Keratinocyte (primary cell): ENCODE measurements at regions not wholly inside any gene's neighbourhood (a gene's known extent, or its start where the extent isn't known, plus 50 kb on each side); places are given as distances from the start of the nearest gene placed in this dataset.

Source experiments
- DNase-seq: peaks from one replicate; pipeline ENCODE4 v3.0.0-alpha.2; 2011; ENCODE audit warnings: low read depth, missing footprints, low spot score
- FAIRE-seq: peaks from 2 replicates; lab custom pipeline; 2011; peaks lifted over from hg19 to GRCh38; lab: Jason Lieb, UNC
- H2AFZ ChIP-seq: 2 replicates; pipeline ENCODE4 v1.6.0; 2012; ENCODE audit warnings: low read length, control low read depth, inconsistent platforms; ENCODE audit not compliant: control insufficient read depth
- H3K27ac ChIP-seq: 2 replicates; pipeline ENCODE4 v1.5.1; 2011; ENCODE audit warnings: low read length; ENCODE audit not compliant: control insufficient read depth, insufficient read depth
- H3K27me3 ChIP-seq: 3 replicates; pipeline ENCODE4 v1.6.0; 2011; ENCODE audit warnings: low read length; ENCODE audit not compliant: control insufficient read depth, insufficient read depth; ENCODE audit errors: extremely low read depth
- H3K36me3 ChIP-seq, 2 experiments: 2 replicates in 1 of 2; 3 replicates in 1 of 2; pipeline ENCODE4 v1.5.1; 2011; ENCODE audit warnings: low read length in 2 of 2, mild to moderate bottlenecking in 1 of 2; ENCODE audit not compliant: control insufficient read depth in 2 of 2, insufficient read depth in 2 of 2; ENCODE audit errors: extremely low read depth in 1 of 2
- H3K4me1 ChIP-seq: 3 replicates; pipeline ENCODE4 v1.5.1; 2011; ENCODE audit warnings: low read length; ENCODE audit not compliant: control insufficient read depth, insufficient read depth; ENCODE audit errors: extremely low read depth
- H3K4me2 ChIP-seq: 3 replicates; pipeline ENCODE4 v1.6.0; 2011; ENCODE audit warnings: low read depth, low read length; ENCODE audit not compliant: control insufficient read depth, insufficient read depth; ENCODE audit errors: extremely low read depth
- H3K4me3 ChIP-seq, 3 experiments: fragments of 200-600 bp in 1 of 3; sonication (generic) in 1 of 3; 2 replicates in 2 of 3; 3 replicates in 1 of 3; pipeline ENCODE4 v1.5.1; 2011 to 2016; ENCODE audit warnings: low read length in 3 of 3, mild to moderate bottlenecking in 3 of 3, control low read depth in 2 of 3, inconsistent platforms in 1 of 3, low read depth in 1 of 3, mixed read lengths in 1 of 3, mixed run types in 1 of 3, moderate library complexity in 1 of 3; ENCODE audit not compliant: control insufficient read depth in 2 of 3, insufficient read depth in 2 of 3; ENCODE audit errors: extremely low read depth in 1 of 3
- H3K79me2 ChIP-seq: 2 replicates; pipeline ENCODE4 v1.6.0; 2012; ENCODE audit warnings: low read length; ENCODE audit not compliant: control insufficient read depth, insufficient read depth
- H3K9ac ChIP-seq: 3 replicates; pipeline ENCODE4 v1.6.0; 2011; ENCODE audit warnings: low read length; ENCODE audit not compliant: control insufficient read depth, insufficient read depth; ENCODE audit errors: extremely low read depth
- H3K9me1 ChIP-seq: 3 replicates; pipeline ENCODE4 v1.6.0; 2011; ENCODE audit warnings: low read length; ENCODE audit not compliant: control insufficient read depth, insufficient read depth; ENCODE audit errors: extremely low read depth
- H3K9me3 ChIP-seq: 2 replicates; pipeline ENCODE4 v1.5.1; 2012; ENCODE audit warnings: low read depth, low read length; ENCODE audit not compliant: control insufficient read depth
- H4K20me1 ChIP-seq: 3 replicates; pipeline ENCODE4 v1.6.0; 2011; ENCODE audit warnings: low read length; ENCODE audit not compliant: control insufficient read depth, insufficient read depth; ENCODE audit errors: extremely low read depth
- EZH2 ChIP-seq: IDR thresholded peaks from one replicate; pipeline ENCODE4 v1.6.1; 2012; ENCODE audit warnings: inconsistent platforms, mild to moderate bottlenecking, low read length, moderate library complexity
- dilution Hi-C: fragments of 300-500 bp; cut with MboI; formaldehyde crosslinking; loops from one replicate; pipeline ENCODE4 v1.7.0; 2020; ENCODE audit warnings: low sequenced_read_pairs; ENCODE audit not compliant: extremely low pct_ligation_motif_present
- TF ChIP-seq, protein P1 (sequence below), 3 experiments: IDR thresholded peaks in 1 of 3; conservative IDR thresholded peaks in 1 of 3; optimal IDR thresholded peaks in 1 of 3; 2 replicates in 2 of 3; 3 replicates in 1 of 3; pipeline versions ENCODE3 to v1.5.1; 2011; ENCODE audit warnings: low read length in 3 of 3, mild to moderate bottlenecking in 3 of 3, moderate library complexity in 2 of 3, control low read depth in 1 of 3, inconsistent platforms in 1 of 3; ENCODE audit not compliant: insufficient read depth in 2 of 3; ENCODE audit errors: extremely low read depth in 1 of 3

DNA sequence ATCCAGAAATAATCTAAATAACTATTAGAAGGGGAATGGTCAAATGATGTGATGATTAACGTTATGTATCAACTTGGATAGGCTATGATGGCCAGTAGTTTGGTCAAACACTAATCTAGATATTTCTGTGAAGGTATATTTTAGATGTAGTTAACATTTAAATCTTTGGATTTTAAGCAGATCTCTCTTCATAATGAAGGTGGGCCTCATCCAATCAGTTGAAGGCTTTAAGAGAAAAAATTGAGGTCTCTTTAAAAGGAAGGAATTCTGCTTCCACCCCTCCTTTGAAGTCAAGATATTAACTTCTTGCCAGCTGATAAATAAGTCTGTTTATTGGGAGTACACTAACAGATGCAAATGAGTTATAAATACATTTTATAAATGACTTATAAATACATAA, 760.0 kb upstream of the SLC35B3 start:
- no peaks in the 10 kb centered on the region for H3K9me3 ChIP-seq
- no peak overlapping the region for H3K9ac ChIP-seq
- no peak overlapping the region for H3K4me3 ChIP-seq
- no peaks in the 10 kb centered on the region for H3K79me2 ChIP-seq
- DNase-seq (no peak), FAIRE-seq (no peak)
- dilution Hi-C loops = no loop called here
- no peak overlapping the region for H2AFZ ChIP-seq
- H4K20me1 ChIP-seq = no peaks in the 10 kb centered on the region
- no peaks in the 10 kb centered on the region for H3K27me3 ChIP-seq
- H3K27ac ChIP-seq = no peak overlapping the region
- peaks cover 7% of the 10 kb centered on the region for H3K4me1 ChIP-seq
- no peaks in the 10 kb centered on the region for H3K36me3 ChIP-seq
- no peak for TF ChIP-seq EZH2
- TF ChIP-seq, protein P1, sequence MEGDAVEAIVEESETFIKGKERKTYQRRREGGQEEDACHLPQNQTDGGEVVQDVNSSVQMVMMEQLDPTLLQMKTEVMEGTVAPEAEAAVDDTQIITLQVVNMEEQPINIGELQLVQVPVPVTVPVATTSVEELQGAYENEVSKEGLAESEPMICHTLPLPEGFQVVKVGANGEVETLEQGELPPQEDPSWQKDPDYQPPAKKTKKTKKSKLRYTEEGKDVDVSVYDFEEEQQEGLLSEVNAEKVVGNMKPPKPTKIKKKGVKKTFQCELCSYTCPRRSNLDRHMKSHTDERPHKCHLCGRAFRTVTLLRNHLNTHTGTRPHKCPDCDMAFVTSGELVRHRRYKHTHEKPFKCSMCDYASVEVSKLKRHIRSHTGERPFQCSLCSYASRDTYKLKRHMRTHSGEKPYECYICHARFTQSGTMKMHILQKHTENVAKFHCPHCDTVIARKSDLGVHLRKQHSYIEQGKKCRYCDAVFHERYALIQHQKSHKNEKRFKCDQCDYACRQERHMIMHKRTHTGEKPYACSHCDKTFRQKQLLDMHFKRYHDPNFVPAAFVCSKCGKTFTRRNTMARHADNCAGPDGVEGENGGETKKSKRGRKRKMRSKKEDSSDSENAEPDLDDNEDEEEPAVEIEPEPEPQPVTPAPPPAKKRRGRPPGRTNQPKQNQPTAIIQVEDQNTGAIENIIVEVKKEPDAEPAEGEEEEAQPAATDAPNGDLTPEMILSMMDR (optimal IDR thresholded peaks at IDR 0.05 in 1 of 3, IDR thresholded peaks at IDR 0.05 in 1 of 3, conservative IDR thresholded peaks at IDR 0.05 in 1 of 3; ENCODE audit: extremely low read depth in 1 of 3, insufficient read depth in 2 of 3, low read length in 3 of 3) = no peak
- H3K4me2 ChIP-seq = no peak overlapping the region
- no peaks in the 10 kb centered on the region for H3K9me1 ChIP-seq

DNA sequence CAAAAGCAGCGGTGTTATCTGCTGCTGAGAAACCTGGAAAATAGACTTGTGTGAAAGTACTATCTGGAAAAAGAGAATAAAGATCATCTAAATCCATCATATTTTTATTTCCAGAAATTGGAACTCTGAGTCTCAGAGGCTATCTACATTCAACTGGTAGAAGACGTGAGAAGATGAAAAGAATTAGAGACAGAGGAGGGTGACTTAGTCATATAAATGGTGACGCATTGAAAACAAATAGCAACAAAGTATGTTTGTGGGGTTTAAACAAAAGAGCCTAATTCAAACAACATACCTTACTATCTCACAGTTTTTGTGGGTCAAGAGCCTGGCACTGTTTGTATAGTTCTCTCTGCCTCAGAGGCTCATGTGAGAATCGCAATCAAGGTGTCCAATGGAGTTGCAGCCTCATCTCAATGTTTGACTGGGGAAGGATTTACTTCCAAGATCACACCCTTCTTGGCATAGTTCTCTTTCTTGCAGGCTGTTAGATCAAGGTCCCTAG, 757.1 kb upstream of the SLC35B3 start:
- dilution Hi-C loops = no loop called here
- Histone ChIP-seq H3K9ac (no peak overlapping the region), H3K36me3 (no peaks in the 10 kb centered on the region), H3K79me2 (no peaks in the 10 kb centered on the region), H3K27me3 (no peaks in the 10 kb centered on the region), H3K9me1 (no peaks in the 10 kb centered on the region), H3K9me3 (no peaks in the 10 kb centered on the region), H3K27ac (no peak overlapping the region), H3K4me1 (peaks cover under 1% of the 10 kb centered on the region), H2AFZ (no peak overlapping the region), H3K4me2 (no peak overlapping the region), H3K4me3 (no peak overlapping the region), H4K20me1 (no peaks in the 10 kb centered on the region)
- DNase-seq (no peak), FAIRE-seq (no peak)
- TF ChIP-seq, protein P1 (optimal IDR thresholded peaks at IDR 0.05 in 1 of 3, IDR thresholded peaks at IDR 0.05 in 1 of 3, conservative IDR thresholded peaks at IDR 0.05 in 1 of 3; ENCODE audit: extremely low read depth in 1 of 3, insufficient read depth in 2 of 3, low read length in 3 of 3) = no peak
- TF ChIP-seq EZH2 = no peak
